ENCODE measurements at regions not wholly inside any gene's neighbourhood (a gene's known extent, or its start where the extent isn't known, plus 50 kb on each side); places are given as distances from the start of the nearest gene placed in this dataset.

GRCh38 chr2:128617661-128618060 lies 299.0 kb upstream of the HS6ST1 start:
- Histone ChIP-seq H3K27me3 (replicated peaks in 2 of 5; ENCODE audit: control insufficient read depth in 4 of 5, insufficient read depth in 5 of 5, low read length in 4 of 5) (no peaks in the 10 kb centered on the region), H3K4me3 (ENCODE audit: control insufficient read depth in 1 of 7, extremely low read depth in 1 of 7, insufficient read depth in 4 of 7, low read depth in 2 of 7, low read length in 6 of 7) (no peak overlapping the region), H3K4me1 (ENCODE audit: control extremely low read depth in 1 of 4, control insufficient read depth in 4 of 4, insufficient read depth in 4 of 4, low read length in 3 of 4) (peaks cover 0 to 3% (median 0%) of the 10 kb centered on the region in 4 experiments), H3K9me3 (ENCODE audit: control extremely low read depth in 1 of 5, control insufficient read depth in 4 of 5, insufficient read depth in 2 of 5, low read depth in 1 of 5, low read length in 4 of 5) (peaks cover 0 to 4% (median 0%) of the 10 kb centered on the region in 5 experiments), H3K36me3 (ENCODE audit: control insufficient read depth in 4 of 4, insufficient read depth in 4 of 4, low read length in 3 of 4) (no peaks in the 10 kb centered on the region), H3K27ac (ENCODE audit: insufficient read depth in 1 of 2, low read depth in 1 of 2, low read length in 2 of 2, poor library complexity in 1 of 2, severe bottlenecking in 2 of 2) (no peak overlapping the region)
- no peak for DNase-seq
- ChIA-PET POLR2A (no interaction called here), CTCF (no interaction called here)
- WGBS (ENCODE audit: insufficient coverage) = 98% methylated on average over 5 of the region's 6 CpGs

- CTCF ChIA-PET = no interaction called here
Observed at GRCh38 chr2:128618642-128619041, 300.0 kb upstream of the HS6ST1 start.

GRCh38 chr2:128619471-128620325 lies 301.0 kb upstream of the HS6ST1 start:
- H3K4me3 ChIP-seq (ENCODE audit: control insufficient read depth in 1 of 7, extremely low read depth in 1 of 7, insufficient read depth in 4 of 7, low read depth in 2 of 7, low read length in 6 of 7) = no peak overlapping the region
- ChIA-PET POLR2A (no interaction called here), CTCF (no interaction called here)
- H3K27ac ChIP-seq (ENCODE audit: insufficient read depth in 1 of 2, low read depth in 1 of 2, low read length in 2 of 2, poor library complexity in 1 of 2, severe bottlenecking in 2 of 2) = no peak overlapping the region
- peaks cover 0 to 15% (median 8%) of the 10 kb centered on the region in 4 experiments for H3K4me1 ChIP-seq (ENCODE audit: control extremely low read depth in 1 of 4, control insufficient read depth in 4 of 4, insufficient read depth in 4 of 4, low read length in 3 of 4)
- H3K36me3 ChIP-seq (ENCODE audit: control insufficient read depth in 4 of 4, insufficient read depth in 4 of 4, low read length in 3 of 4) = no peaks in the 10 kb centered on the region
- no peaks in the 10 kb centered on the region for H3K27me3 ChIP-seq (replicated peaks in 2 of 5; ENCODE audit: control insufficient read depth in 4 of 5, insufficient read depth in 5 of 5, low read length in 4 of 5)
- over 99% methylated on average over 16 of the region's 18 CpGs for WGBS (ENCODE audit: insufficient coverage)
- H3K9me3 ChIP-seq (ENCODE audit: control extremely low read depth in 1 of 5, control insufficient read depth in 4 of 5, insufficient read depth in 2 of 5, low read depth in 1 of 5, low read length in 4 of 5) = peaks cover 0 to 4% (median 0%) of the 10 kb centered on the region in 5 experiments
- DNase-seq = no peak

More at GRCh38 chr2:128618642-128619041, 300.0 kb upstream of the HS6ST1 start:
- POLR2A ChIA-PET = no interaction called here
- Histone ChIP-seq H3K4me3 (ENCODE audit: control insufficient read depth in 1 of 7, extremely low read depth in 1 of 7, insufficient read depth in 4 of 7, low read depth in 2 of 7, low read length in 6 of 7) (no peak overlapping the region), H3K36me3 (ENCODE audit: control insufficient read depth in 4 of 4, insufficient read depth in 4 of 4, low read length in 3 of 4) (no peaks in the 10 kb centered on the region), H3K9me3 (ENCODE audit: control extremely low read depth in 1 of 5, control insufficient read depth in 4 of 5, insufficient read depth in 2 of 5, low read depth in 1 of 5, low read length in 4 of 5) (peaks cover 0 to 4% (median 0%) of the 10 kb centered on the region in 5 experiments), H3K27me3 (replicated peaks in 2 of 5; ENCODE audit: control insufficient read depth in 4 of 5, insufficient read depth in 5 of 5, low read length in 4 of 5) (no peaks in the 10 kb centered on the region), H3K4me1 (ENCODE audit: control extremely low read depth in 1 of 4, control insufficient read depth in 4 of 4, insufficient read depth in 4 of 4, low read length in 3 of 4) (peaks cover 0 to 8% (median 3%) of the 10 kb centered on the region in 4 experiments), H3K27ac (ENCODE audit: insufficient read depth in 1 of 2, low read depth in 1 of 2, low read length in 2 of 2, poor library complexity in 1 of 2, severe bottlenecking in 2 of 2) (no peak overlapping the region)
- no peak for DNase-seq
- WGBS (ENCODE audit: insufficient coverage) = 100% methylated on average over 1 of the region's 2 CpGs

GRCh38 chr2:128621074-128621473 lies 302.4 kb upstream of the HS6ST1 start:
- no peak overlapping the region for H3K27ac ChIP-seq (ENCODE audit: insufficient read depth in 1 of 2, low read depth in 1 of 2, low read length in 2 of 2, poor library complexity in 1 of 2, severe bottlenecking in 2 of 2)
- CTCF ChIA-PET = no interaction called here
- DNase-seq = no peak
- POLR2A ChIA-PET = interaction anchor here (0.6 kb wide), 1 partner anchor 225 kb away, joined by 3 read pairs; no protein-coding TSS in a partner anchor
- no peaks in the 10 kb centered on the region for H3K9me3 ChIP-seq (ENCODE audit: control extremely low read depth in 1 of 5, control insufficient read depth in 4 of 5, insufficient read depth in 2 of 5, low read depth in 1 of 5, low read length in 4 of 5)
- H3K27me3 ChIP-seq (replicated peaks in 2 of 5; ENCODE audit: control insufficient read depth in 4 of 5, insufficient read depth in 5 of 5, low read length in 4 of 5) = no peaks in the 10 kb centered on the region
- H3K36me3 ChIP-seq (ENCODE audit: control insufficient read depth in 4 of 4, insufficient read depth in 4 of 4, low read length in 3 of 4) = no peaks in the 10 kb centered on the region
- no peak overlapping the region for H3K4me3 ChIP-seq (ENCODE audit: control insufficient read depth in 1 of 7, extremely low read depth in 1 of 7, insufficient read depth in 4 of 7, low read depth in 2 of 7, low read length in 6 of 7)
- H3K4me1 ChIP-seq (ENCODE audit: control extremely low read depth in 1 of 4, control insufficient read depth in 4 of 4, insufficient read depth in 4 of 4, low read length in 3 of 4) = peaks cover 0 to 15% (median 8%) of the 10 kb centered on the region in 4 experiments

- Histone ChIP-seq H3K4me3 (ENCODE audit: control insufficient read depth in 1 of 7, extremely low read depth in 1 of 7, insufficient read depth in 4 of 7, low read depth in 2 of 7, low read length in 6 of 7) (no peak overlapping the region), H3K9me3 (ENCODE audit: control extremely low read depth in 1 of 5, control insufficient read depth in 4 of 5, insufficient read depth in 2 of 5, low read depth in 1 of 5, low read length in 4 of 5) (no peaks in the 10 kb centered on the region), H3K4me1 (ENCODE audit: control extremely low read depth in 1 of 4, control insufficient read depth in 4 of 4, insufficient read depth in 4 of 4, low read length in 3 of 4) (peaks cover 0 to 12% (median 8%) of the 10 kb centered on the region in 4 experiments), H3K27ac (ENCODE audit: insufficient read depth in 1 of 2, low read depth in 1 of 2, low read length in 2 of 2, poor library complexity in 1 of 2, severe bottlenecking in 2 of 2) (no peak overlapping the region), H3K36me3 (ENCODE audit: control insufficient read depth in 4 of 4, insufficient read depth in 4 of 4, low read length in 3 of 4) (no peaks in the 10 kb centered on the region), H3K27me3 (replicated peaks in 2 of 5; ENCODE audit: control insufficient read depth in 4 of 5, insufficient read depth in 5 of 5, low read length in 4 of 5) (no peaks in the 10 kb centered on the region)
- POLR2A ChIA-PET = no interaction called here
- DNase-seq = no peak
- CTCF ChIA-PET = interaction anchor here (1.2 kb wide), 1 partner anchor 9 kb away, joined by 3 read pairs; no protein-coding TSS in a partner anchor
- WGBS (ENCODE audit: insufficient coverage) = 94% methylated on average over 7 of the region's 7 CpGs
Observed at GRCh38 chr2:128622371-128622770, 303.7 kb upstream of the HS6ST1 start.

- DNase-seq = no peak
- no peak overlapping the region for H3K27ac ChIP-seq (ENCODE audit: insufficient read depth in 1 of 2, low read depth in 1 of 2, low read length in 2 of 2, poor library complexity in 1 of 2, severe bottlenecking in 2 of 2)
- no peaks in the 10 kb centered on the region for H3K9me3 ChIP-seq (ENCODE audit: control extremely low read depth in 1 of 5, control insufficient read depth in 4 of 5, insufficient read depth in 2 of 5, low read depth in 1 of 5, low read length in 4 of 5)
- H3K36me3 ChIP-seq (ENCODE audit: control insufficient read depth in 4 of 4, insufficient read depth in 4 of 4, low read length in 3 of 4) = no peaks in the 10 kb centered on the region
- CTCF ChIA-PET = interaction anchor here (1.2 kb wide), 1 partner anchor 10 kb away, joined by 3 read pairs; no protein-coding TSS in a partner anchor
- POLR2A ChIA-PET = no interaction called here
- no peak overlapping the region for H3K4me3 ChIP-seq (ENCODE audit: control insufficient read depth in 1 of 7, extremely low read depth in 1 of 7, insufficient read depth in 4 of 7, low read depth in 2 of 7, low read length in 6 of 7)
- H3K27me3 ChIP-seq (replicated peaks in 2 of 5; ENCODE audit: control insufficient read depth in 4 of 5, insufficient read depth in 5 of 5, low read length in 4 of 5) = no peaks in the 10 kb centered on the region
- 98% methylated on average over 9 of the region's 13 CpGs for WGBS (ENCODE audit: insufficient coverage)
- H3K4me1 ChIP-seq (ENCODE audit: control extremely low read depth in 1 of 4, control insufficient read depth in 4 of 4, insufficient read depth in 4 of 4, low read length in 3 of 4) = peaks cover 0 to 12% (median 8%) of the 10 kb centered on the region in 4 experiments
Observed at GRCh38 chr2:128622955-128623620, 304.4 kb upstream of the HS6ST1 start.
